PC-9 (cell line): ENCODE measurements at regions not wholly inside any gene's neighbourhood (a gene's known extent, or its start where the extent isn't known, plus 50 kb on each side); places are given as distances from the start of the nearest gene placed in this dataset.

Experiments
- EZH2 ChIP-seq: fragments of 200-600 bp; sonication (generic); IDR thresholded peaks from 2 replicates; pipeline ENCODE4 v1.8.0; 2017; ENCODE audit warnings: antibody characterized with exemption, low read depth
- TF ChIP-seq, protein P1 (sequence below): fragments of 200-600 bp; sonication (generic); conservative IDR thresholded peaks from 2 replicates; pipeline ENCODE4 v1.6.1; 2017; ENCODE audit warnings: mixed run types, antibody characterized with exemption, mild to moderate bottlenecking, moderate library complexity

GRCh38 chr1:79131626-79132025 lies 125.1 kb upstream of the ADGRL4 start:
- TF ChIP-seq EZH2, result no peak
- TF ChIP-seq, protein P1, sequence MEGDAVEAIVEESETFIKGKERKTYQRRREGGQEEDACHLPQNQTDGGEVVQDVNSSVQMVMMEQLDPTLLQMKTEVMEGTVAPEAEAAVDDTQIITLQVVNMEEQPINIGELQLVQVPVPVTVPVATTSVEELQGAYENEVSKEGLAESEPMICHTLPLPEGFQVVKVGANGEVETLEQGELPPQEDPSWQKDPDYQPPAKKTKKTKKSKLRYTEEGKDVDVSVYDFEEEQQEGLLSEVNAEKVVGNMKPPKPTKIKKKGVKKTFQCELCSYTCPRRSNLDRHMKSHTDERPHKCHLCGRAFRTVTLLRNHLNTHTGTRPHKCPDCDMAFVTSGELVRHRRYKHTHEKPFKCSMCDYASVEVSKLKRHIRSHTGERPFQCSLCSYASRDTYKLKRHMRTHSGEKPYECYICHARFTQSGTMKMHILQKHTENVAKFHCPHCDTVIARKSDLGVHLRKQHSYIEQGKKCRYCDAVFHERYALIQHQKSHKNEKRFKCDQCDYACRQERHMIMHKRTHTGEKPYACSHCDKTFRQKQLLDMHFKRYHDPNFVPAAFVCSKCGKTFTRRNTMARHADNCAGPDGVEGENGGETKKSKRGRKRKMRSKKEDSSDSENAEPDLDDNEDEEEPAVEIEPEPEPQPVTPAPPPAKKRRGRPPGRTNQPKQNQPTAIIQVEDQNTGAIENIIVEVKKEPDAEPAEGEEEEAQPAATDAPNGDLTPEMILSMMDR, result no peak
